SK-N-SH treated with all-trans-retinoic acid at 6 μM for 48 hours (cell line): ENCODE measurements at regions not wholly inside any gene's neighbourhood (a gene's known extent, or its start where the extent isn't known, plus 50 kb on each side); places are given as distances from the start of the nearest gene placed in this dataset.

Experiments used
- ATAC-seq: fragments of 200-7000 bp; cut with Tn5 transposase; 3 replicates; pipeline ENCODE4 v1.9.1; 2020; ENCODE audit warnings: mild to moderate bottlenecking, moderate library complexity
- ARNTL ChIP-seq: fragments of 450-650 bp; formaldehyde crosslinking; IDR thresholded peaks from 2 replicates; pipeline ENCODE4 v1.5.0; 2020; ENCODE audit warnings: low read depth, mild to moderate bottlenecking, moderate library complexity, borderline replicate concordance
- BACH2 ChIP-seq: fragments of 250-450 bp; sonication (Bioruptor Pico); IDR thresholded peaks from 2 replicates; pipeline ENCODE4 v1.9.0; 2021; ENCODE audit warnings: mild to moderate bottlenecking, borderline replicate concordance
- CREB5 ChIP-seq: fragments of 250-450 bp; sonication (Bioruptor Pico); IDR thresholded peaks from 2 replicates; pipeline ENCODE4 v1.5.1; 2020; ENCODE audit warnings: low read depth, mild to moderate bottlenecking, moderate library complexity
- CSDC2 ChIP-seq: fragments of 250-450 bp; sonication (Bioruptor Pico); IDR thresholded peaks from 2 replicates; pipeline ENCODE4 v1.5.0; 2020; ENCODE audit warnings: mild to moderate bottlenecking, moderate library complexity
- CSRNP3 ChIP-seq: fragments of 250-450 bp; sonication (Bioruptor Pico); IDR thresholded peaks from 2 replicates; pipeline ENCODE4 v1.5.1; 2021; ENCODE audit warnings: mild to moderate bottlenecking, moderate library complexity
- ESRRG ChIP-seq: fragments of 250-450 bp; sonication (Bioruptor Pico); IDR thresholded peaks from 2 replicates; pipeline ENCODE4 v1.6.1; 2021; ENCODE audit warnings: mild to moderate bottlenecking
- GLIS3 ChIP-seq: fragments of 250-450 bp; sonication (Bioruptor Pico); IDR thresholded peaks from 2 replicates; pipeline ENCODE4 v1.5.0; 2020; ENCODE audit warnings: mild to moderate bottlenecking, moderate library complexity
- ISL1 ChIP-seq: fragments of 250-450 bp; sonication (Bioruptor Pico); IDR thresholded peaks from 2 replicates; pipeline ENCODE4 v2.1.2; 2022; ENCODE audit warnings: mild to moderate bottlenecking, moderate library complexity
- OSR1 ChIP-seq: fragments of 250-450 bp; sonication (Bioruptor Pico); IDR thresholded peaks from 2 replicates; pipeline ENCODE4 v1.8.0; 2022; ENCODE audit warnings: moderate library complexity, mild to moderate bottlenecking, inconsistent platforms
- PATZ1 ChIP-seq: fragments of 250-450 bp; sonication (Bioruptor Pico); IDR thresholded peaks from 2 replicates; pipeline ENCODE4 v1.8.0; 2020; ENCODE audit warnings: mild to moderate bottlenecking, moderate library complexity, borderline replicate concordance
- POU6F1 ChIP-seq: fragments of 250-450 bp; sonication (Bioruptor Pico); IDR thresholded peaks from 2 replicates; pipeline ENCODE4 v1.8.0; 2021; ENCODE audit warnings: low read depth, mild to moderate bottlenecking, moderate library complexity, borderline replicate concordance
- PPARA ChIP-seq: fragments of 250-450 bp; sonication (Bioruptor Pico); IDR thresholded peaks from 2 replicates; pipeline ENCODE4 v1.5.0; 2020; ENCODE audit warnings: mild to moderate bottlenecking, borderline replicate concordance
- RARB ChIP-seq: fragments of 250-450 bp; sonication (Bioruptor Pico); IDR thresholded peaks from 2 replicates; pipeline ENCODE4 v1.8.0; 2021; ENCODE audit warnings: mild to moderate bottlenecking, moderate library complexity
- TOX ChIP-seq: fragments of 250-450 bp; sonication (Bioruptor Pico); IDR thresholded peaks from 2 replicates; pipeline ENCODE4 v1.8.0; 2021; ENCODE audit warnings: mild to moderate bottlenecking, moderate library complexity, borderline replicate concordance
- TSHZ2 ChIP-seq: fragments of 250-450 bp; sonication (Bioruptor Pico); IDR thresholded peaks from 2 replicates; pipeline ENCODE4 v1.5.0; 2020; ENCODE audit warnings: mild to moderate bottlenecking, moderate library complexity
- ZC3H10 ChIP-seq: fragments of 250-450 bp; sonication (Bioruptor Pico); IDR thresholded peaks from 2 replicates; pipeline ENCODE4 v1.5.1; 2021; ENCODE audit warnings: mild to moderate bottlenecking, moderate library complexity
- ZFP3 ChIP-seq: fragments of 250-450 bp; sonication (Bioruptor Pico); IDR thresholded peaks from 2 replicates; pipeline ENCODE4 v1.5.0; 2020; ENCODE audit warnings: mild to moderate bottlenecking, moderate library complexity
- ZFP30 ChIP-seq: fragments of 450-650 bp; formaldehyde crosslinking; IDR thresholded peaks from 2 replicates; pipeline ENCODE4 v1.5.0; 2022; ENCODE audit warnings: mild to moderate bottlenecking, moderate library complexity
- ZNF70 ChIP-seq: fragments of 450-650 bp; formaldehyde crosslinking; IDR thresholded peaks from 2 replicates; pipeline ENCODE4 v1.5.0; 2020; ENCODE audit warnings: mild to moderate bottlenecking, moderate library complexity
- ZNF8 ChIP-seq: fragments of 450-650 bp; formaldehyde crosslinking; IDR thresholded peaks from 2 replicates; pipeline ENCODE4 v1.5.0; 2020; ENCODE audit warnings: mild to moderate bottlenecking, moderate library complexity

GRCh38 chr1:71345491-71345890 is 264.7 kb upstream of the ZRANB2 start:
- TF ChIP-seq BACH2 (CRISPR knock-in tag) (no peak), RARB (CRISPR knock-in tag) (no peak), ZNF8 (CRISPR knock-in tag) (no peak), ARNTL (no peak), ZNF70 (CRISPR knock-in tag) (no peak), ZFP3 (CRISPR knock-in tag) (no peak), CSDC2 (CRISPR knock-in tag) (no peak), CREB5 (no peak)
- TF ChIP-seq, all 23 proteins: peak for 0
- no peak for ATAC-seq

- TF ChIP-seq ZC3H10, result no peak
- TF ChIP-seq PATZ1 (CRISPR knock-in tag), result no peak
- no peak for TF ChIP-seq ESRRG
- no peak for TF ChIP-seq OSR1 (CRISPR knock-in tag)
- no peak for TF ChIP-seq POU6F1 (CRISPR knock-in tag)
- no peak for TF ChIP-seq TSHZ2 (CRISPR knock-in tag)
- TF ChIP-seq GLIS3 (CRISPR knock-in tag), result no peak
- TF ChIP-seq TOX (CRISPR knock-in tag), result no peak
- TF ChIP-seq ZNF70 (CRISPR knock-in tag), result no peak
- no peak for TF ChIP-seq ISL1 (CRISPR knock-in tag)
- TF ChIP-seq RARB (CRISPR knock-in tag), result no peak
- TF ChIP-seq ARNTL, result no peak
- TF ChIP-seq, all 23 proteins: peak for 0
- ATAC-seq, result no peak
These were observed 263.0 kb upstream of the ZRANB2 start for GRCh38 chr1:71343686-71344416.

- ATAC-seq, result no peak
- TF ChIP-seq TOX (CRISPR knock-in tag) (no peak), BACH2 (CRISPR knock-in tag) (no peak), ZC3H10 (no peak), CSDC2 (CRISPR knock-in tag) (no peak), ARNTL (no peak), GLIS3 (CRISPR knock-in tag) (no peak), ZFP30 (CRISPR knock-in tag) (no peak), ISL1 (CRISPR knock-in tag) (no peak), ZNF8 (CRISPR knock-in tag) (no peak), TSHZ2 (CRISPR knock-in tag) (no peak), POU6F1 (CRISPR knock-in tag) (no peak), ZFP3 (CRISPR knock-in tag) (no peak), PPARA (CRISPR knock-in tag) (no peak), RARB (CRISPR knock-in tag) (no peak), CSRNP3 (CRISPR knock-in tag) (no peak), PATZ1 (CRISPR knock-in tag) (no peak)
These were observed 258.4 kb upstream of the ZRANB2 start for GRCh38 chr1:71339238-71339637.
